ENCODE measurements at regions not wholly inside any gene's neighbourhood (a gene's known extent, or its start where the extent isn't known, plus 50 kb on each side); places are given as distances from the start of the nearest gene placed in this dataset.
"Not testable (repeated sequence)": the region's sequence is repeated elsewhere in the genome, so short reads cannot be mapped to it uniquely, and the experiment has no call there.

GRCh38 chr7:131148258-131148657 lies 179.4 kb upstream of the MKLN1 start:
- no peak for DNase-seq (ENCODE audit: low spot score)

GRCh38 chr7:131148708-131149428 lies 178.8 kb upstream of the MKLN1 start:
- no peak for DNase-seq (ENCODE audit: low spot score)

- no peak for DNase-seq (ENCODE audit: low spot score)
Measured at GRCh38 chr7:131149429-131149773, 178.3 kb upstream of the MKLN1 start.

- DNase-seq (ENCODE audit: low spot score): no peak
Measured at GRCh38 chr7:131149840-131150239, 177.8 kb upstream of the MKLN1 start.

GRCh38 chr7:131151034-131151433 lies 176.6 kb upstream of the MKLN1 start:
- no peak for DNase-seq (ENCODE audit: low spot score)

- DNase-seq (ENCODE audit: low spot score): no peak
Measured at GRCh38 chr7:131152766-131153165, 174.9 kb upstream of the MKLN1 start.

- DNase-seq (ENCODE audit: low spot score): no peak
Measured at GRCh38 chr7:131154380-131154779, 173.3 kb upstream of the MKLN1 start.

GRCh38 chr7:131157530-131158243 lies 170.0 kb upstream of the MKLN1 start:
- DNase-seq (ENCODE audit: low spot score): no peak

- not testable (repeated sequence) for DNase-seq (ENCODE audit: low spot score)
Measured at GRCh38 chr7:131158244-131158636, 169.4 kb upstream of the MKLN1 start.

GRCh38 chr7:131159961-131160361 lies 167.7 kb upstream of the MKLN1 start:
- no peak for DNase-seq (ENCODE audit: low spot score)

GRCh38 chr7:131161103-131161502 lies 166.6 kb upstream of the MKLN1 start:
- DNase-seq (ENCODE audit: low spot score): peak; percentile 17

GRCh38 chr7:131164025-131164925 lies 163.4 kb upstream of the MKLN1 start:
- DNase-seq (ENCODE audit: low spot score): peak; percentile 77

- DNase-seq (ENCODE audit: low spot score): no peak
Measured at GRCh38 chr7:131166066-131166465, 161.6 kb upstream of the MKLN1 start.

GRCh38 chr7:131170440-131171271 lies 157.0 kb upstream of the MKLN1 start:
- DNase-seq (ENCODE audit: low spot score): peak; percentile 29

GRCh38 chr7:131173145-131173890 lies 154.4 kb upstream of the MKLN1 start:
- DNase-seq (ENCODE audit: low spot score): peak; percentile 66

GRCh38 chr7:131174391-131174790 lies 153.3 kb upstream of the MKLN1 start:
- no peak for DNase-seq (ENCODE audit: low spot score)

- DNase-seq (ENCODE audit: low spot score): no peak
Measured at GRCh38 chr7:131174855-131175254, 152.8 kb upstream of the MKLN1 start.

GRCh38 chr7:131182446-131183058 lies 145.1 kb upstream of the MKLN1 start:
- no peak for DNase-seq (ENCODE audit: low spot score)

- no peak for DNase-seq (ENCODE audit: low spot score)
Measured at GRCh38 chr7:131183072-131183471, 144.6 kb upstream of the MKLN1 start.

GRCh38 chr7:131183611-131184119 lies 144.0 kb upstream of the MKLN1 start:
- DNase-seq (ENCODE audit: low spot score): no peak
